GM18868 (cell line): ENCODE measurements at regions not wholly inside any gene's neighbourhood (a gene's known extent, or its start where the extent isn't known, plus 50 kb on each side); places are given as distances from the start of the nearest gene placed in this dataset.
A peak's percentile ranks its signal among the peaks of the same experiment; 100 is the strongest.
"Not testable (repeated sequence)": the region's sequence is repeated elsewhere in the genome, so short reads cannot be mapped to it uniquely, and the experiment has no call there.

ENCODE experiments used
- ATAC-seq: cut with Tn5 transposase; IDR thresholded peaks from one replicate; pipeline ENCODE4 v1.9.1; 2021; ENCODE audit warnings: mild to moderate bottlenecking, moderate library complexity; ENCODE audit not compliant: unreplicated experiment

- ATAC-seq: no peak
Observed at GRCh38 chr2:142827170-142827569, 50.3 kb upstream of the KYNU start.

DNA sequence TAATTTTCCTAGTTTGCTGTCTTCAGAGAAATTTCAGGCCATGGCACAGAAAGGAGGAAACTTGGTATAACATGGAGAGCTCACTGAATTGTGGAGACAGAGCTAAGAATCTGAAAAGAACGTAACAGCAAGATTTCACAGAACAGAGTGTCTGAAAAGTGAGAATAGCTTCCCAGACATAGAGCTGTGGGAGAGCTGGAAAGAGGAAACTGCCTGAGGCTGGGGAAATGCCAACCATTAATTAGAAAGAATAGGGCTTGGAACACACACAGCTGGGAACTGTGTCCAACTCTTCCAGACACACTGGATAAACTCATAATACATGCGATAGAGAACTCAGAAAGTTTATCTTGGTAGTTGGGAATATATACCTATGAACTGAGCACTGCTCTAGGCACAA, 51.6 kb upstream of the KYNU start:
- ATAC-seq: no peak

DNA sequence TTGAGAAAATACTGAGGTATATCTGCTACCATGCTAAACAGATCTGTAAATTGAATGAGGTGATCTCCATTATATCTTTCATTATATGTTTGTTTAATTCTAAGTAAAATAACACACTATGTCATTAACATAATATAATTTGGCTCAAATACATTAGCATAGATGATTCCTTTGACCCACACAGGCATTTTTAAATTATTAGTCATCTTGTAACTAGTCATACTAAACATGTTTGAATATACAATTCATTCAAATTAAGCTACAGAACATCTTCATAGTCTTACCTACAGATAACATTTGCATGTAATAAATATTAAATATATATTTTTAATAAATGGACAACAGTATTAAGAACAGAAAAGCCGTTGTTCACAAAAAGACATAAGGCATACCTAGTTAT, 52.7 kb upstream of the KYNU start:
- ATAC-seq: no peak

DNA sequence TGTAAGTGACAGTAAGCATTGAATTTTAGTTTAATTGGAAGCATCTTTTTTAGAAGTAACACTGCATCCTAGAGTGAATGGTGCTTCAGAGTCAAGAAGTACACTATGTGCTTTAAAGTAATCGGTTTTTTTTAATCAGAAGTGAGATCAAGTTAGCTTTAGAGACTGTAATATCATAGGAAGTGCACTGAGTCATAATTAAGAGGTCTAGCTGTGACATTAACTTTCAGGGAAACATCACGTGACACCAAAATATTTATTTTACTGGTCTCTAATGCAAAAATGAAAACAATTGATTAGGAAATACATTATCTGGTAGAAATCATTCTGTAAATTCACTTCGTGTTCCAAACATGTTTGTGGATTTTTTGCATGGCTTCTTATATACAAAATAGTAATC, 55.3 kb upstream of the KYNU start:
- no peak for ATAC-seq

GRCh38 chr2:142819411-142819810, 58.1 kb upstream of the KYNU start:
- no peak for ATAC-seq

DNA sequence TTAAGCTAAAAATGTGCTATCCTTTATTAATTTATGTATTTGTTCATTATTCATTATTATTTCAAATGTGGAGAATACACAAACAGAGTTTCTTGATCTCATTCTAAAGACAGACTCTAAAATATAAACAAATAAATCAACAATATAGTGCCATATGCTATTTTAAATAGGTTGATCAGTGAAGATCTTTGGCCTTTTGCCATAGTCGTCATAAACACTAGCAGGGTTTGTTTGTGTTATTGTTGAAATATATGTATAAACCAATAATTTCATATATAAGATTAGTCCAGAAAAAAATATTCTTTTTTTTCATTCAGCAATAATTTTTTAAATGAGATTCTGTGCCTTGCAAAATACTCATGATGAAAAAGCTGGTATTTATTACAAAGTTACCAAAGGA, 62.1 kb upstream of the KYNU start:
- ATAC-seq: no peak

- ATAC-seq: no peak
Observed at GRCh38 chr2:142813830-142814829, 63.3 kb upstream of the KYNU start.

GRCh38 chr2:142811644-142812043, 65.8 kb upstream of the KYNU start:
- not testable (repeated sequence) for ATAC-seq

DNA sequence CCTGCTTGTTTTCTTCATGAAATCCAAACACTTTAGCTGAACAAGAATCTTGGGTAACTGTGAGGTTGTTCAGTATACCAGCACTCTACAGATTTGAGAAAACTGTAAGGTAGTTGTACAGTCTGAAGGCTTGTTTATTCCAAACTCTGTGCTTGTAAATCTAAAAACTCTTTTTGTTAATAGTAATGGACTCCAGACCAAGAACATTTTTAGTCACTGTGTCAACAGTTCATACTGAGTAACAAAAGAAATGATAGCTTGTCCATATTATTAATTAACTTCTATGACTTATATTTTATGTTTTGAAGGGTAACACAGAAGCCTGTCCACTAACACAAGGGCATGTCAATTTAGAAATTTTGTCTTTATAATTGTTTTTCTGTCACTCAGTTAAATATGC, 72.2 kb upstream of the KYNU start:
- no peak for ATAC-seq

GRCh38 chr2:142803158-142803557, 74.3 kb upstream of the KYNU start:
- ATAC-seq: no peak

DNA sequence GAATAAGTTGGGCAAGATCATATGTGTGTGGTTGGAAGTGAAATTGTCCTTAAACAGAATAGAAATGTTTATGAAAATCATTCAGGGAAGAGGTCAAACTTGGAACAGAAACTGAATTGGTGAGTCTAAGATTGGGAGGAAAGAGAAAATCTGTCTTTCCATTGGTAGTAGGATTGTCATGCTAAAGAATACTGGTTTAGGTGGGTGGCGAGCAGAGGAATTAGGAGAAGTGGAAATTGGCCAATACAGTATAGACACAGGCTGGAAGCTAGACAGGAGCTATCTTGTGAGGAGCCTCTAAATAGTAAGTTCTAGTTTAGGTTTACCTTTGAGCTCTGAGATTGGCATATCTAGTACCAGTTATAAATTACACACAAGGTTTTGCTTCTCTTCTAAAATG, 80.9 kb upstream of the KYNU start:
- no peak for ATAC-seq

DNA sequence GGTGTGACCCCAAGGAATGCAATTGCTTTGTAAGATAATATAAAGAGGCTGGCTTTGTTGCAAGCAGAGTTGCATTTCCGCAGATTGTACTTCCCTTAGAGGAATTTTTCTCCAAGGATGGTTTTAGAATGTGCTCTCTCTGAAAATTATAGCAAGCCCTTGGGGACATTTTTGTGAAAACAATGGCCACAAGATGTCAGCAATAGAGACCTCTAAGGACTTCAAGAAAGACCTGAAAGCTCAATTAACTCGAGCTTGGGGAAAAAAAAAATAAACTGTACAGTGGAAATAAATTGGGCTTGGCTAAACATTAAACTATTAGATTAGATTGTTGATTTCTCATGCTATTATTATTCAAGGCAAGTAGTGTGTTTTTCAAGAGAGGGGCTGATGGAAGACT, 81.3 kb upstream of the KYNU start:
- no peak for ATAC-seq

- no peak for ATAC-seq
Observed at GRCh38 chr2:142794850-142795249, 82.6 kb upstream of the KYNU start.

GRCh38 chr2:142792328-142792727, 85.1 kb upstream of the KYNU start:
- not testable (repeated sequence) for ATAC-seq

- peak; percentile 42 for ATAC-seq
Observed at GRCh38 chr2:142791335-142791734, 86.1 kb upstream of the KYNU start.

DNA sequence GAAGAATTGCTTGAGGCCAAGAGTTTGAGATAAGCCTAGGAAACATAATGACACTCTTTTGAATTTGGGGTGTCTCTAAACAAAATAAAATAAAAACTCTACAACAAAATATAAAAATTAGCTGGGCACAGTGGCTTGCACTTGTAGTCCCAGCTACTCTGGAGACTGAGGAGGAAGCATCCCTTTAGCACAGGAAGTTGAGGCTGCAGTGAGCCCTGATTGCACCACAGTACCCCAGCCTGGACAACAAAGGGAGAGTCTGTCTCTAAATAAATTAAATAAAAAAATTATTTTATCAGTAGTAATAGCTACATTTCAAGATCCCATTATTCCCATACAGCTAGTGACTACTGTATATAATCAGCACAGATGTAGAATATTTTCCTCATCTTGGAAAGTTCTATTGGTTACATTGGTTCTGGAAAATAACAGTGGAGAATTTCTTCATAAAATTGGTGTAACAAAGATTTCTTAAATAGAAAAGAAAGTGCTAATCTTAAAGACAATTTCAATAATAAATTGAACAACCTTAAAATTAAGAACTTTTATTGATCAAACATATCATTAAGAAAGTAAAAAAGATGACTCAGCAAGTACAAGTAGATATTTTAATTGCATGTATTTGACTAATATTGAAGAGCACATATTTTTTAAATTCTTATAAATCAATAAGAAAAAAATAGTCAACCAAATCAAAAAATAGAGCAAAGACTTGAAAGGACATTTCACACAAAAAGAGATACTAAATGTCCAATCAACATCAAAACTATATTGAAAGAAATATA, 90.4 kb upstream of the KYNU start:
- no peak for ATAC-seq

DNA sequence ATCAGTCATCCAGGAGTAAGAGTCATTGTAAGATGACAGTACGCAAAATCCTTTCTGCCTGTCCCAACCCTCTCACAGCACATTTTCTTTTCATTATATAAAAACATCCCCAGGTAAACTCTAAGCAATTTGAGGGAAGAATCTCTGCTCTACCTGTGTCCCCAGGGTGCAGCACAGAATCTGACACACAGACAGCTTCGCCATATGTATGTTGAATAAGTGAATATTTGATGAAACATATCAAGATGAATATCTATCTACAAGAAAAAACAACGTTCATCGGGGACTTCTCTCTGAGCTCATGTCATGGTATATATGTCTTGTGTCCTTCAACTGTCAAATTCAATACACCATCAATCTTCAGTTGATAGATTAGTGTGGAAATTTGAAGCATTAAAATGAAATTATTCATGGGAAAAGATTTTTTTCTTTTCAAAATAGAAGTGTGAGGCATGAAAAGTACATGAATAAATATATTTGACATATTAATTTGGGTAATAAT, 94.5 kb upstream of the KYNU start:
- no peak for ATAC-seq

DNA sequence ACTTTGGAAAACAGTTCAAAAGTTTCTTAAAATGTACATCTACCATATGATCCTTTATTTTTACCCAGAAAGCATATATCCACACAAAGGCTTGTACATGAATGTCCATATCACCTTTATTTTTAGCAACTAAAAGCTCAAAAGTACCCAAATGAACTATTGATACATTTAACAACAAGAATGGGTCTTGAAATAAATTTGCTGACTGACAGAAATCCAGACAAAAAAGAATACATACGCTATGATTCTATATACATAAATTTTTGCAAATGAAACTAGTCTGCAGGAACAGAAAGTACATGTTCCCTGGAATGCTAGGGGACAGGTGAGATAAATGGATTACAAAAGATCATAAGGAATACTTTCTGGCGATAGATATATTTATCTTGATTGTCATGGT, 96.3 kb upstream of the KYNU start:
- ATAC-seq: no peak

DNA sequence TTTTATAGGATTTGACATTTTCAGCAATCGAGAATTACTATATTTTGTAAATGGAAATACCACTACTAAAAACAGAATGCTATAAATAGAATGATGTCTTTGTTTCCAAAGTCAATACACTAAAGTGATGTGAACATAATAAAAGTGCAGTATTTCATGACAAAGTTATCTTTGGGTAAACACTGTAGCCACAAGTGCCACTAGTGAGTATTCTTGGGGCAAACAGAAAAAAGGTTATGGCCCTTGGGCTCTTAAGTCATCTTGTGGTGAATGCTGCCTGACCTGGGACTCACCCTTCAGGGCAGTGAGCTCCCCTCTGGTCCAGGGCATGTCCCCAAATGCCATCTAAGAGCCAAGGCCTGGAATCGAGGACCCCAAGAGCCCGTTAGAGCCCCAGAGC, 99.2 kb upstream of the KYNU start:
- no peak for ATAC-seq

DNA sequence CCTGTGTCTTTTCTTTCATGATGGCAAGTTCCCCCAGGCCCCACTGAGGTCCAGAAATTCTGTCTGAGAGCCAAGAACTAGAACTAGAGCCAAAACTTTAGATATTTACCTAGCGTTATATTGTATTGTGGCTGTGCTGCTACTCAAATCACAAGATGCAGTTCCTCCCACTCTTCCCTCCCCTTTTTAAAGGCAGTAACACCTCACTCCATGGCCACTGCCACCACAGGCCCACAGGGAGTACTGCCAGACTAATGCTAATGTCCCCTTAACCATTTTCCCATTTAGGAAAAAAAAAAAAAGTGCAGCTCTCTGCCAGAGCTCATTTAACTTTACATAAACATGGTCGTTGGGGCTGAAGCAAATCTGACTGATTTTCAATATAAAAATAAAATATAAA, 99.7 kb upstream of the KYNU start:
- no peak for ATAC-seq

GRCh38 chr2:142769761-142770160, 107.7 kb upstream of the KYNU start:
- ATAC-seq: no peak

DNA sequence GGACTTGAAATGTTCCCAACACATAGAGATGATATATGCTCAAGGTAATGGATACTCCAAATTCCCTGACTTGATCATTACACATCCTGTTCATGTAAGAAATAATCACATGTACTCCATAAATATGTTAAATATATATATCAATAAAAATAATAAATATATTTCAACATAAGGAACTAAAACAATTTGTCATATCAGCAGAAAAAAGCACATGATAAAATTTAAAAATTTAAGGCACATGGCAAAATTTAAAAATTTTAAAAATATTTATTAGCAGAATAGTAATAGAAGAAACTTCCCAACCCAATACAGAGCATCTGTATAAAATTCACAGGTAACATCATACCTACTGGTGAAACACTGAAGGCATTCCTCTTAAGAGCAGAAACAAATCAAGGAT, 109.6 kb upstream of the KYNU start:
- no peak for ATAC-seq
